H9 (cell line): ENCODE measurements at regions not wholly inside any gene's neighbourhood (a gene's known extent, or its start where the extent isn't known, plus 50 kb on each side); places are given as distances from the start of the nearest gene placed in this dataset.
"Not testable (repeated sequence)": the region's sequence is repeated elsewhere in the genome, so short reads cannot be mapped to it uniquely, and the experiment has no call there.

Experiments used
- DNase-seq: peaks from one replicate; pipeline ENCODE4 v3.0.0-alpha.2; 2017
- H2AFZ ChIP-seq: one replicate; pipeline ENCODE4 v1.6.1; 2013; ENCODE audit warnings: mild to moderate bottlenecking, low read length, control low read depth, moderate library complexity
- H2AK5ac ChIP-seq: 2 replicates; pipeline ENCODE4 v1.6.1; 2013; ENCODE audit warnings: low read length, control low read depth, mixed read lengths; ENCODE audit not compliant: insufficient read length
- H2BK120ac ChIP-seq: one replicate; pipeline ENCODE4 v1.6.1; 2013; ENCODE audit warnings: low read depth, mild to moderate bottlenecking, low read length, control low read depth, inconsistent platforms; ENCODE audit not compliant: poor library complexity, severe bottlenecking
- H2BK12ac ChIP-seq: 2 replicates; pipeline ENCODE4 v1.6.1; 2013; ENCODE audit warnings: low read length, control low read depth, mixed read lengths, low read depth; ENCODE audit not compliant: insufficient read length
- H2BK15ac ChIP-seq: 2 replicates; pipeline ENCODE4 v1.6.1; 2013; ENCODE audit warnings: low read depth, low read length, control low read depth
- H2BK20ac ChIP-seq: one replicate; pipeline ENCODE4 v1.6.1; 2013; ENCODE audit warnings: low read depth, mild to moderate bottlenecking, low read length, control low read depth, inconsistent platforms; ENCODE audit not compliant: poor library complexity, severe bottlenecking
- H2BK5ac ChIP-seq: 2 replicates; pipeline ENCODE4 v1.6.1; 2013; ENCODE audit warnings: low read length, control low read depth, mixed read lengths; ENCODE audit not compliant: insufficient read length
- H3K14ac ChIP-seq: 2 replicates; pipeline ENCODE4 v1.6.1; 2013; ENCODE audit warnings: low read length, control low read depth; ENCODE audit not compliant: insufficient read depth
- H3K18ac ChIP-seq: 2 replicates; pipeline ENCODE4 v1.6.1; 2013; ENCODE audit warnings: low read depth, mild to moderate bottlenecking, mixed read lengths, low read length, control low read depth; ENCODE audit not compliant: insufficient read length
- H3K23ac ChIP-seq: 2 replicates; pipeline ENCODE4 v1.6.1; 2013; ENCODE audit warnings: low read length, control low read depth, mixed read lengths, low read depth; ENCODE audit not compliant: insufficient read length
- H3K23me2 ChIP-seq: 2 replicates; pipeline ENCODE4 v1.6.1; 2013; ENCODE audit warnings: low read depth, mild to moderate bottlenecking, mixed read lengths, low read length, control low read depth; ENCODE audit not compliant: insufficient read length, poor library complexity, severe bottlenecking
- H3K27ac ChIP-seq: 2 replicates; pipeline ENCODE4 v1.5.1; 2013; ENCODE audit warnings: low read length, control low read depth, mixed read lengths, low read depth; ENCODE audit not compliant: insufficient read length
- H3K27me3 ChIP-seq: 2 replicates; pipeline ENCODE4 v1.6.1; 2013; ENCODE audit warnings: low read length, control low read depth, inconsistent platforms; ENCODE audit not compliant: insufficient read depth
- H3K4ac ChIP-seq: 2 replicates; pipeline ENCODE4 v1.6.1; 2013; ENCODE audit warnings: low read depth, mild to moderate bottlenecking, control low read depth, inconsistent platforms, low read length, moderate library complexity
- H3K4me1 ChIP-seq: 2 replicates; pipeline ENCODE4 v1.6.1; 2013; ENCODE audit warnings: low read length, control low read depth, inconsistent platforms; ENCODE audit not compliant: insufficient read depth
- H3K4me2 ChIP-seq: 2 replicates; pipeline ENCODE4 v1.6.1; 2013; ENCODE audit warnings: low read length, control low read depth, mixed read lengths; ENCODE audit not compliant: insufficient read length, insufficient read depth
- H3K56ac ChIP-seq: 2 replicates; pipeline ENCODE4 v1.6.1; 2013; ENCODE audit warnings: low read depth, mild to moderate bottlenecking, mixed read lengths, low read length, control low read depth; ENCODE audit not compliant: insufficient read length
- H3K79me1 ChIP-seq: 2 replicates; pipeline ENCODE4 v1.6.1; 2013; ENCODE audit warnings: low read depth, mild to moderate bottlenecking, moderate library complexity, low read length, control low read depth, inconsistent platforms; ENCODE audit not compliant: insufficient read depth, poor library complexity, severe bottlenecking
- H3K79me2 ChIP-seq: 2 replicates; pipeline ENCODE4 v1.6.1; 2013; ENCODE audit warnings: low read length, control low read depth, inconsistent platforms; ENCODE audit not compliant: insufficient read depth
- H3K9ac ChIP-seq: 2 replicates; pipeline ENCODE4 v1.6.1; 2013; ENCODE audit warnings: low read length, control low read depth, mixed read lengths; ENCODE audit not compliant: insufficient read length; ENCODE audit errors: extremely low read depth
- H3K9me3 ChIP-seq: one replicate; pipeline ENCODE4 v1.6.1; 2013; ENCODE audit warnings: low read depth, low read length, inconsistent platforms; ENCODE audit not compliant: control insufficient read depth
- H3T11ph ChIP-seq: one replicate; pipeline ENCODE4 v1.6.1; 2013; ENCODE audit warnings: mild to moderate bottlenecking, low read length, control low read depth, inconsistent platforms
- H4K20me1 ChIP-seq: one replicate; pipeline ENCODE4 v1.6.1; 2013; ENCODE audit not compliant: control insufficient read depth, insufficient read length, insufficient read depth
- H4K5ac ChIP-seq: 2 replicates; pipeline ENCODE4 v1.6.1; 2013; ENCODE audit warnings: low read depth, mild to moderate bottlenecking, mixed read lengths, low read length, control low read depth; ENCODE audit not compliant: insufficient read length
- H4K8ac ChIP-seq: replicated peaks from 2 replicates; pipeline ENCODE4 v1.6.1; 2013; ENCODE audit warnings: low read length, control low read depth, mixed read lengths, low read depth; ENCODE audit not compliant: insufficient read length
- H4K91ac ChIP-seq: 2 replicates; pipeline ENCODE4 v1.6.1; 2013; ENCODE audit warnings: low read depth, mild to moderate bottlenecking, moderate library complexity, mixed read lengths, low read length, control low read depth; ENCODE audit not compliant: insufficient read length
- H3K27ac Mint-ChIP-seq, 3 experiments: 2 replicates in 2 of 3; 3 replicates in 1 of 3; pipeline ENCODE4 v1.8.0; 2020 to 2021; ENCODE audit warnings: mixed read lengths in 3 of 3, mild to moderate bottlenecking in 1 of 3, moderate library complexity in 1 of 3
- H3K27me3 Mint-ChIP-seq: 2 replicates; pipeline ENCODE4 v1.8.0; 2021; ENCODE audit warnings: low read depth, mild to moderate bottlenecking, moderate library complexity, mixed read lengths
- H3K36me3 Mint-ChIP-seq, 3 experiments: 2 replicates in 2 of 3; 3 replicates in 1 of 3; pipeline ENCODE4 v1.8.0; 2020 to 2021; ENCODE audit warnings: low read depth in 3 of 3, mixed read lengths in 3 of 3; ENCODE audit not compliant: insufficient read depth in 1 of 3
- H3K4me1 Mint-ChIP-seq, 2 experiments: 2 replicates each; pipeline ENCODE4 v1.8.0; 2020; ENCODE audit warnings: mixed read lengths in 2 of 2
- H3K4me3 Mint-ChIP-seq, 2 experiments: 2 replicates in 1 of 2; 3 replicates in 1 of 2; pipeline ENCODE4 v1.8.0; 2020 to 2021; ENCODE audit warnings: mild to moderate bottlenecking in 2 of 2, mixed read lengths in 2 of 2, moderate library complexity in 1 of 2
- H3K9me3 Mint-ChIP-seq, 2 experiments: 2 replicates in 1 of 2; 3 replicates in 1 of 2; pipeline ENCODE4 v1.8.0; 2020; ENCODE audit warnings: mild to moderate bottlenecking in 2 of 2, mixed read lengths in 2 of 2, moderate library complexity in 1 of 2
- CTCF ChIP-seq: fragments of 200-600 bp; sonication (generic); conservative IDR thresholded peaks from 3 replicates; pipeline ENCODE4 v1.8.0; 2021; ENCODE audit warnings: antibody characterized with exemption, mild to moderate bottlenecking
- WGBS: extraction: QIAGEN DNeasy Blood & Tissue Kit; methylation state at CpG from one replicate; pipeline ENCODE4 v1.1.7; 2013; ENCODE audit warnings: missing lambda C conversion rate, low lambda C conversion rate, mixed read lengths; ENCODE audit not compliant: insufficient read length; ENCODE audit errors: extremely low coverage; 5-methylcytosine and 5-hydroxymethylcytosine counted together

- no CpG with 5 or more reads among the region's 50 CpGs for WGBS
- peak; percentile 12 for DNase-seq
- no peak overlapping the region for H3K4me3 Mint-ChIP-seq
- no peak for TF ChIP-seq CTCF
- Histone ChIP-seq H3K14ac (no peak overlapping the region), H3K79me2 (no peaks in the 10 kb centered on the region), H2BK15ac (no peak overlapping the region), H2BK5ac (no peak overlapping the region), H2BK12ac (no peak overlapping the region), H3K18ac (no peak overlapping the region), H2AFZ (no peak overlapping the region), H3K56ac (no peak overlapping the region), H3K4ac (no peak overlapping the region), H3K4me2 (no peak overlapping the region), H4K20me1 (no peaks in the 10 kb centered on the region), H3K27ac (no peak overlapping the region), H4K8ac (no peak overlapping the region), H4K5ac (no peak overlapping the region), H3K4me1 (no peaks in the 10 kb centered on the region), H2AK5ac (no peak overlapping the region), H3K23ac (no peak overlapping the region), H3K9ac (no peak overlapping the region), H3K9me3 (no peaks in the 10 kb centered on the region), H3T11ph (no peak overlapping the region), H2BK120ac (no peak overlapping the region), H3K79me1 (no peaks in the 10 kb centered on the region), H3K27me3 (no peaks in the 10 kb centered on the region), H4K91ac (no peak overlapping the region), H3K23me2 (no peaks in the 10 kb centered on the region), H2BK20ac (no peak overlapping the region)
- peaks cover 6 to 8% of the 10 kb centered on the region in 2 experiments for H3K9me3 Mint-ChIP-seq
- no peaks in the 10 kb centered on the region for H3K4me1 Mint-ChIP-seq
- H3K36me3 Mint-ChIP-seq: peaks cover 3 to 5% (median 5%) of the 10 kb centered on the region in 3 experiments; a peak in 5 of 7 replicates
- H3K27me3 Mint-ChIP-seq: peaks cover 11% of the 10 kb centered on the region
- no peak overlapping the region for H3K27ac Mint-ChIP-seq
These were observed 474.4 kb downstream of the FAM72C start for GRCh38 chr1:143497374-143497747.

GRCh38 chr1:143496526-143497373 is 475.0 kb downstream of the FAM72C start:
- H3K56ac ChIP-seq, H3K4ac ChIP-seq, H2BK5ac ChIP-seq, H3K79me2 ChIP-seq, H4K20me1 ChIP-seq, H3T11ph ChIP-seq, H3K9me3 Mint-ChIP-seq, H3K27ac Mint-ChIP-seq, H3K27ac ChIP-seq, H2AFZ ChIP-seq, H3K79me1 ChIP-seq, H4K5ac ChIP-seq, H3K23me2 ChIP-seq, H2BK12ac ChIP-seq, H3K23ac ChIP-seq, H3K9ac ChIP-seq, H3K4me1 ChIP-seq, H2BK120ac ChIP-seq, H3K27me3 ChIP-seq, H3K4me2 ChIP-seq, H4K91ac ChIP-seq, H3K18ac ChIP-seq, H2BK20ac ChIP-seq, H3K36me3 Mint-ChIP-seq, H2AK5ac ChIP-seq, H3K14ac ChIP-seq, H4K8ac ChIP-seq, H2BK15ac ChIP-seq, DNase-seq, H3K4me1 Mint-ChIP-seq, H3K27me3 Mint-ChIP-seq, H3K9me3 ChIP-seq: not testable (repeated sequence)
- peak overlapping the region in 1 of 2 experiments; percentile 62; a peak in 1 of 5 replicates for H3K4me3 Mint-ChIP-seq
- no CpG with 5 or more reads among the region's 37 CpGs for WGBS
